NCI-H345 (cell line): ENCODE measurements at regions not wholly inside any gene's neighbourhood (a gene's known extent, or its start where the extent isn't known, plus 50 kb on each side); places are given as distances from the start of the nearest gene placed in this dataset.
"Not testable (repeated sequence)": the region's sequence is repeated elsewhere in the genome, so short reads cannot be mapped to it uniquely, and the experiment has no call there.

Source experiments
- DNase-seq: peaks from one replicate; lab custom pipeline; 2025; lab: John Stamatoyannopoulos, UW

- DNase-seq: no peak
Measured at GRCh38 chr1:96545935-96546656, 175.5 kb upstream of the PTBP2 start.

GRCh38 chr1:96550061-96550460 is 171.5 kb upstream of the PTBP2 start:
- no peak for DNase-seq

GRCh38 chr1:96552451-96552850 is 169.1 kb upstream of the PTBP2 start:
- DNase-seq: no peak

- no peak for DNase-seq
Measured at GRCh38 chr1:96553811-96554210, 167.8 kb upstream of the PTBP2 start.

- DNase-seq: no peak
Measured at GRCh38 chr1:96554364-96554763, 167.2 kb upstream of the PTBP2 start.

- no peak for DNase-seq
Measured at GRCh38 chr1:96557336-96557735, 164.2 kb upstream of the PTBP2 start.

GRCh38 chr1:96558635-96559034 is 162.9 kb upstream of the PTBP2 start:
- DNase-seq: no peak

- no peak for DNase-seq
Measured at GRCh38 chr1:96559181-96559580, 162.4 kb upstream of the PTBP2 start.

- no peak for DNase-seq
Measured at GRCh38 chr1:96559707-96560596, 161.6 kb upstream of the PTBP2 start.

- DNase-seq: no peak
Measured at GRCh38 chr1:96562094-96562493, 159.5 kb upstream of the PTBP2 start.

- not testable (repeated sequence) for DNase-seq
Measured at GRCh38 chr1:96564401-96564800, 157.2 kb upstream of the PTBP2 start.

- DNase-seq: no peak
Measured at GRCh38 chr1:96565546-96565945, 156.0 kb upstream of the PTBP2 start.

- no peak for DNase-seq
Measured at GRCh38 chr1:96568639-96569038, 152.9 kb upstream of the PTBP2 start.

GRCh38 chr1:96569288-96569687 is 152.3 kb upstream of the PTBP2 start:
- no peak for DNase-seq

- no peak for DNase-seq
Measured at GRCh38 chr1:96579636-96580035, 141.9 kb upstream of the PTBP2 start.

DNA sequence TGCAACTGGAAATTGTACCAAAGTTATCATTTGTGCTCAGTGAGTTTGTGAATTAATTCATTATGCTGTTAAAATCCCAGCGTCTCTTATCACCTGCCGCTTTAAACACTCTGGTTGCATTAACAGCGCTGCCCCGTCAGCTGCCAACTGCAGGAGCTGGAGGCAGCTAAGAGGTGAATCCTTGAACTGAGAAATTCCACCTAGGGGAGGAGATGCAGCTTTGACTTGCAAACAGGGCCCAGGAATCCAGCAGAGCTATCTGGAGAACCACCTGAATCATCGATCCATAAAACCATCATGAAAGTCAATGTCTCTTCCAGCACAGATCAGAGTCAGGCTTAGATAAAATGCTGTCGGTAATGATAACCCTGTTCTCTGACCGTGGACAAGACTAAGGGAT is 140.7 kb upstream of the PTBP2 start:
- DNase-seq: no peak

DNA sequence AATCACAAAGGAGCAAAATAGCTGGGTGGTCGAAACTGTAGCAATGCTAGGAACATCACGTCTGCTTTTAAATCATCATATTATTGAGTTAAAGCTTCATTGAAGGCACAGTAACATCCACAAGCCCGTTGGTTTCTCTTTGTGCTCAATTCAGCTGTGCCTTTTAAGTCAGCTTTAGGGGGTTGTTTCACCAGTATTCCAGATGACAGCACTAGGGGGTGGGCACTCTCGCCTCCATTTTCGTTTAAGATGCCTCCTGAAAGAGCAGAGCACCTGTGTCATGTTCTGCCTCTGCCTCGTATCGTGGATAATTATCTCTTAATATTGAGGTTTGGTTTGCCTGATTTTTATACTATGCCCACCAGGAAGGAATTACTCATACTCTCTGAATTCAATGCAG is 139.8 kb upstream of the PTBP2 start:
- DNase-seq: no peak

DNA sequence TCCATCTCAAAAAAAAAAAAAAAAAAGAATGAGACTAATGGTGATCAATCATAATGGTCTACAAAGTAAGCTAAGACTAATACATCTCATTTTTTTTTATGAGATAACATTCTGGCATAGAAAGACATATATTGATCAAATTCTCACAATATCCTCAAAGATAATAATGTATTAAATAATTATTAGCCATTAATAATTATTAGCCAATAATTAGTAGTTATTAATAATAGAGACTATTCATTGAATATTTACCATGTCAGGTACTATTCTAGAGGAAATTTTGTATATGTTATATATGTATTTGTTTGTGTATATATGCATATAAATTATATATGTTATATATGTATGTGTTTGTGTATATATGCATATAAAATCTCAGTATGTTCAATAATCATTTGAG is 137.7 kb upstream of the PTBP2 start:
- no peak for DNase-seq

- no peak for DNase-seq
Measured at GRCh38 chr1:96587222-96587621, 134.4 kb upstream of the PTBP2 start.

GRCh38 chr1:96588416-96588995 is 133.1 kb upstream of the PTBP2 start:
- DNase-seq: no peak

GRCh38 chr1:96595530-96595929 is 126.1 kb upstream of the PTBP2 start:
- not testable (repeated sequence) for DNase-seq

GRCh38 chr1:96596226-96596922 is 125.2 kb upstream of the PTBP2 start:
- DNase-seq: no peak
